Stimulated activated CD4-positive, alpha-beta T cell treated with anti-CD3 and anti-CD28 coated beads, Interleukin-1b, Interleukin-23, amount 100 ng/mL, for 1 hour (primary cell): ENCODE measurements at regions not wholly inside any gene's neighbourhood (a gene's known extent, or its start where the extent isn't known, plus 50 kb on each side); places are given as distances from the start of the nearest gene placed in this dataset.

Source experiments
- DNase-seq, 2 donors: peaks; one replicate each; pipeline ENCODE4 v3.0.0-alpha.2; 2020; ENCODE audit warnings: low read depth in 2 of 2

GRCh38 chr1:55931081-55931940 lies 648.1 kb downstream of the PLPP3 start:
- DNase-seq, result no peak

DNA sequence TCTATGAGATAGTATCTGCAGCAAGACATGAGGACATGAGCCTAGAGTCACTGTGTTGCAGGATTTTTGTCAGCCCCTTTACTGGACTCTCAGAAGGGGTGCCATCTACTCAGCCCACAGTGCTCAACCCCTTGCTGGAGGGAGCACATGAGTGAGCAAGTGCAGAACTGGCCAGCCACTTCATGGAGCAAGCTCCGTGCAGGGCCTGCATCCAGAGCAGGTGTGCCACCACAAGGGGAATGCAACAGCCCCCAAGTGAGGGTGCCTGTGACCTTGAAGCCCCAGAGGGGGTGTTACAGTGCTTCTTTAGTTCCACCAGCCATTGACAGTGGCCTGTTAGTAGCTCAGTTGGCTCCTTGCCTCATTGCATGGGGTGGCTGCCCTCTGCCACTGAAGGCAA lies 649.7 kb downstream of the PLPP3 start:
- DNase-seq, result no peak

- no peak for DNase-seq
These were observed 650.8 kb downstream of the PLPP3 start for GRCh38 chr1:55928576-55928975.

DNA sequence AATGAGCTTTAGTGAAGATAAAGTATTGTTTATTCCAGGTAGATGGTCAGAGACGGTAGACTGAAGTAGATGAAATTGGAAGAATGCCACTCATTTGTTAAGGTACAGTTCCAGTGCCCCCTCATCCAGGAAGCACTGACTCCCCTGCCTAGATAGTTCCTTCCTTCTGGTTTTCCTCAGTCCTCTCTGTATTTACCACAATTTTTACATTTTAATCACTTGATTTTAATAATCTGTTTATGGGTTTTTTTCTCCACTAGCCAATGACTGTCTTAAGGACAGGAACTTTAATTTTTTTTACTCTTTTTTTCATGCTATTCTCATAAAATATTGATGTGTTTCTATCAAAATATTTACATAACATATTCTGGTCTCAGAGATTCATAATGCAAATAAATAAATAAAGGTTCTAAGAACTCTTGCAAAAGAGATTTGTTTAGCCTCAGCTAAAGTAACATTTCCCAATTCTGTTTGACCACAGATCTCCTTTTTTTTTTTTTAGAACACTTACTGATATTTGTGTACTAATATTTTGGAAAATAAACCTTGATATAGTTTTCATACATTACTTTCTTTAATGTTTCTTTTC lies 651.6 kb downstream of the PLPP3 start:
- no peak for DNase-seq

DNA sequence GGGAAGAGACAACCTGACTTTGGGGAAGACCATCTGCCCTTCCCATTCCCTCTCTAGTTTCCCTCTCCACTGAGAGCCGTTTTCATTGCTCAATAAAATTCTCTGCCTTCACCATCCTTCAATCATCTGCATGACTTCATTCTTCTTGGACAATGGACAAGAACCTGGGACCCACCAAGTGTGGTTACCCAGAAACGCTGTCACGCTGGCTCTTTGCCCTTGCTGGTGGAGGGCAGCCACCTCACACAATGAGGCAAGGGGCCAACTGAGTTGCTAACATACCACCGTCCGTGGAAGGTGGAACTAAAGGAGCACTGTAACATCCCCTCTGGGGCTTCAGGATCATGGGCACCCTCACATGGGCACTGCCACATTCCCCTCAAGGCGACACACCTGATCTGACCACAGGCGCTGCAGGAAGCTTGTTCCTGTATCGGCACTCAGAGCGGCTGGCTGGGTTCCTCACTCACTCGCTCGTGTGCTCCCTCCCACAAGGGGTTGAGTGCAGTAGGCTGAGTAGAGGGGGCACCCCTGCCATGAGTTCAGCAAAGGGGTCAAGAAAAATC lies 652.4 kb downstream of the PLPP3 start:
- no peak for DNase-seq

DNA sequence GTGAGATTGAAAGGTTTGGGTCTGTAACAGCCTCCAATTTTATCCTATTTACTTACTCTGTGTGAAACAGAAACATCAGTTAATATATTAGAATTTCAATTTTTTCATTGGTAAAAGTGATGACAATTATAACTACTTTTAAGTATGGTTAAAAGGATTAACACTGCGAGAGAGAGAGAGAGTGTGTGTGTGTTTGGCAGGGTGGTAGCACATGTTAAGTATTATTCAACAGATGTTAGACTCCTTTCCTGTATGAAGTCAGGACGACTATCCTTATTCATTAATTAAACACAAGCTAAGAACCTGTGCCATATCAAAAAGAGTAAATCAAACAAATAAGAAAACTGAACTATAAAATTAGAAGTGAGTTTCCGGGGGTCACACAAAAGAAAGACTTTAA lies 662.5 kb downstream of the PLPP3 start:
- no peak for DNase-seq

DNA sequence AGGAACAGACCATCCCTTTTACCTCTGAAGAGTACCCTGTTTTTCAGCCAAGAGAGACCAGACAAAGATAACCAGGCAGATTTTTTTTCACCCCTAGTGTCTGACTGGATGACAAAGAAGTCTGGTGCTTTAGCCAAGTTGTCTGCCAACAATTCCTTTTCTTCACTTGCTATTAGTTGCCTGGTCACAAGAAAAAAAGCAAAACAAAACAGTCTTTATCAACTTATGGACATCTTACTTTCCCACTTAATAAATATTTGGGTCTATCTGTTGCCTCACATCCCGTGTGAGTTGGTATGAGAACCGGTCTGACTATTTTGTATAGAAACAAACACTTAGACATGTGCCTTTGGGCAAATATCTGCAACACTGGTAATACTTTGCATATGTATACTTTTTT lies 662.9 kb downstream of the PLPP3 start:
- no peak for DNase-seq

- no peak for DNase-seq
These were observed 665.8 kb downstream of the PLPP3 start for GRCh38 chr1:55913565-55913964.

DNA sequence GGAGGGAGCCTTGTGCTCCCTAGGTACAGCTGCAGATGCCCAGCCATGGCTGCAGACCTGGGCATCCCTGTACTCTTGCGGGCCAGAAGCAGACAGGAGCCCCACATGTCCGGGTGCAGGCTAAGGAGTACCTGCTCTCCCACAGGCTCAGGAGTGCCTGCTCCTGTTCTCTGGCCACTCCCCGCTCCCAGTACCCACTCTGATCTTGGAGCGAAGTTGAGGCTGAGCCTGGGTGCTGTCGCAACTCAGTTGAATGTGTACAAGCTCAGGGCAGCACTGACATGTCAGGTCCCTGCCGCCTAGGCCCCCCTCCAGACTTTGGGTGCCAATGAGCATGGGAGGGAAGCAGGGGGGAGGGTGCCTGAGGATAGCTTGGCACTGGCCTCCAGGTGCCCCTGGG lies 666.9 kb downstream of the PLPP3 start:
- no peak for DNase-seq

GRCh38 chr1:55904541-55904940 lies 674.8 kb downstream of the PLPP3 start:
- no peak for DNase-seq

- DNase-seq, result no peak
These were observed 681.2 kb downstream of the PLPP3 start for GRCh38 chr1:55898181-55898580.

DNA sequence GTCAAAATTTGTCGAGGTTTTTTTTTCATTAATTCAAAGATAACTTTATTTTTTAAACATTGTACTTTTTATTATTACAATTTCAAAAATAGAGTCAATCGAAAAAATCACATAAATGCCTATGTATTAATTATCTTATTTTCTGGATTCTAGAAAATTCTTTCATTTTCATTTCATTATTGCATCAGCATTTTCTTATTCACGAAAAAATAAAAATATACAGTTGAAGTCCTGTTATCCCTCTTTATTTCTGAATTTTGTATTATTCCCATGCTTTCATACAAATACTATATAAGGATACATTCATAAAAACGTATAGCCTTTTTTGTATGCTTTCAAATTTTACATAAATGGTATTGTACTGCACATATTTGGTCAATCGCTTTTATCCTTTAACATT lies 681.0 kb upstream of the USP24 start:
- DNase-seq, result no peak

DNA sequence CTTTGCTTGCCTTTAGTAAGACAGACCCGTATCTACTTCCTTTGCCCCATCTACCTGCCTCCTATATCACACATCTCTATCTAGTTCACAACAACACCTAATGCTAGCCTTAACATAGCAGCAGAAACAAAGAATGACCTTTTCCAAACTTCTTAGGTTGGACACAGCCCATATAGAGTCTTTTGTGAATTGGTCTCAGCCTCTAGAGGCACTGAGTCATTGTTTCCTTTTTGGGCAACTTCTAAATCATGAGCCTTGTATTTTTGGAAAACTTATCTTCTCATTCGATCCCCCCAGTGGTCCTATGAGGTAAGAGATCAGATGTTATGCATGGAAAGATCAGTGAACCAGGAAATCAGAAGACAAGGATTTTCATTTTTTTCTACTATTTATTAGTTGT lies 679.4 kb upstream of the USP24 start:
- DNase-seq, result no peak

DNA sequence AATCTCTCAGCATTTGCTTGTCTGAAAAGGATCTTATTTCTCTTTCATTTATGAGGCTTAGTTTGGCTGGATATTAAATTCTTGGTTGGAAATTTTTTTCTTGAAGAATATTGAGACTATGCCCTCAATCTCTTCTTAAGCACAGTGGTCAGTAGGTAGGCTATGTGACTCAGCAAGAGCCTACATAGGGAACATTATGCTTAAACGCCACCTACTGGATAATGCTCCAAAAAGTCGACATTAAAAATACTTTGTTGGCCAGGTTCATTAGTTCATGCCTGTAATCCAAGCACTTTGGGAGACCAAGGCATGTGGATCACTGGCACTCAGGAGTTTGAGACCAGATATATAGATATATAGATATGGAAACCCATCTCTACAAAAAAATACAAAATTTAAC lies 678.0 kb upstream of the USP24 start:
- no peak for DNase-seq

DNA sequence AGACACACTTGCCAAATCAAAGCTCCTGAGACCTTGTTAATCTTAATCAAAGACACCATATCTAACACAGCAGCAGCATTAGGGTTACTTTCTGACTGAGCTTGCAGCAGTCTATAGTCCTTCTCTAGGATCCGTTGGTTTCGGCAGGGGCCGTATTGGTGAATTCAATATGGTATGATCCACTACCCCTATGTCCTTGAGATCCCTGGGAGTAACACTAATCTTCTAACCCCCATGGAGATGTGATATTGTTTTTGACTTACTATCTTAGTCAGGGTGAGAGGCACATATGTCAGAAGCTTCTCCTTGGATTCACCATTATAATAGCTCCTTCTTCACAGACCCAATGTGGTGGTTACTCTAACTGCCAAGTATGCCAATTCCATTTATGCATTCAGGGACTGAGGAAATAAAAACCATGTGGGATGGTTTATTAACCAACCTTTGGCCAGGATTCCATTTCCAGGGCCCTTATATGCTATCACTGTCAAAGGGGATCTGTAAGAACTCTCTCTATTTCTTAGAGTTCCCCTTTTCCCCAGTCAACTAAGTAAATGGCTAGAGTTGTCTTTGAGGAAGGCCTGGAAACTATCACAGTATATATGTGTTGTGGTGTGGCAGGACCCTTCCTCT lies 673.6 kb upstream of the USP24 start:
- no peak for DNase-seq

DNA sequence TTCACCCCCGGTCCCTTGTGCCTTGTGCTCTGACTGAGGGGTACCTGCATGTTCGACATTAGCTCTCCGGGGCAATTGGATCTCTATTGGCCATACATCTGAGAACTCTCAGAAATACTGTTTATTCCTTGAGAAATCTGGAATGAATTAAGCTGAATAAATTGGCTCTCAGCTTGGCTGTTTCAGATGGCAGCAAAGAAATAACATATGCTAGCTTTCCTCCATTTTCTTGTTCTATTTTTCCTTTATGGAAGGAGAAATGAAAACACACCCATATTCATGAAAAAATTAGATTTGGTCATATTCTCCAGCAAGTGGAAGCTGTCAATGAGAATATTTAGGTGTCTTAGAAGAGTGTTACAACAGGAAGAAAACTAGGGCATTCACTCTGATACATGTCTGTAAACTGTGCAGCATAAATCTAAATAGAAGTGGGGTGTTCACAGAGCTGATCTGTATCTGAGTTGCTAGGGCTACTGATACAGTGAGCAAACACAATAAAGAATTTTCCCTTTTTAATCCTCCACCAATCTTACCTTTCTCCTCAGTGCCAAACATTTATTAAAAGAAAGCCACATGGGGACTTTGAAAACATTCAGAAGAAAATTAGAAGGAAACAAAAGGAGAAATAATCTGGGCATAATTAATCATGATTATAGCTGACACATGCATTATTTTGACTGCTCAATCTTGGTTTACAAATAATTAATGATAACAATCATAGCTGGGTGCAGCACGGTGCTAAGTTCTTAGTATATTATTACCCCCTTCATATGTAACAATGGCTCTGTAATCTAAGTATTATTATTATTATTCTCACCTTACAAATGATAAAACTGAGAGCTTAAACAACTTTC lies 671.9 kb upstream of the USP24 start:
- DNase-seq, result no peak

DNA sequence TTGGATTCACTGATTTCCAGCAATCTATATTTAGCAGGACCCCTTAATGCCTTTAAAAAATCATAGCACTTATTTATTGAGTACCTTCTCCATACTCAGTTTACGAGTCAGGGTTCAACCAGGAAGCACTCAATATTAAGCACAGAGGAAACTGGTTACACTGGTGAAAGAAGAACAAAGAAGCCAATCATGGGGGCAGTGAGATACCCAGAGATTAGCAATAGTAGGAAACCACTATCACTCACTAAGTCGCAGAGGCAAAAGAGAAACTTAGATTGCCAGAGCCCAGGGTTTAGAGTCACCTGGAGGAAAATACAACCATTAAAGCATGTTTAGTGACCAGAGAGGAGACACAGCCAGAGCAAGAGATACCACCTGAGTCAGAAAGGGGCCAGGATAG lies 670.5 kb upstream of the USP24 start:
- DNase-seq, result no peak

DNA sequence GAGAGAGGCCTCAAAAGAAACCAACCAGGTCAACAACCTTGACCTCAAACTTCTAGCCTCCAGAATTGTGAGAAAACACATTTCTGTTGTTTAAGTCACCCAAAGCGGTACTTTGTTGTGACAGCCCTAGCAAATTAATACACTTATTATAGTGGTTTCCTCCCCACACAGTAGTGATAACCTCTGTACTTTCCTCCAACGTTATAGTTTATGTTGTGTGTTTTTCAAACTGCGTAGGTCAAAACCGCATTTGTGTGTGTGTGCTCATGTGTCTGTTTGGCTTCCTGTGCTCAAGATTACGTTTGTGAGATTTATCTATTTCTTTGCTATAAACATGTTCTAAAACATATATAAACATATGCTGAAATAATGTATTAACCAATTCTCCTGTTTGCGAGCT lies 667.8 kb upstream of the USP24 start:
- no peak for DNase-seq

GRCh38 chr1:55879346-55879745 lies 664.2 kb upstream of the USP24 start:
- no peak for DNase-seq

DNA sequence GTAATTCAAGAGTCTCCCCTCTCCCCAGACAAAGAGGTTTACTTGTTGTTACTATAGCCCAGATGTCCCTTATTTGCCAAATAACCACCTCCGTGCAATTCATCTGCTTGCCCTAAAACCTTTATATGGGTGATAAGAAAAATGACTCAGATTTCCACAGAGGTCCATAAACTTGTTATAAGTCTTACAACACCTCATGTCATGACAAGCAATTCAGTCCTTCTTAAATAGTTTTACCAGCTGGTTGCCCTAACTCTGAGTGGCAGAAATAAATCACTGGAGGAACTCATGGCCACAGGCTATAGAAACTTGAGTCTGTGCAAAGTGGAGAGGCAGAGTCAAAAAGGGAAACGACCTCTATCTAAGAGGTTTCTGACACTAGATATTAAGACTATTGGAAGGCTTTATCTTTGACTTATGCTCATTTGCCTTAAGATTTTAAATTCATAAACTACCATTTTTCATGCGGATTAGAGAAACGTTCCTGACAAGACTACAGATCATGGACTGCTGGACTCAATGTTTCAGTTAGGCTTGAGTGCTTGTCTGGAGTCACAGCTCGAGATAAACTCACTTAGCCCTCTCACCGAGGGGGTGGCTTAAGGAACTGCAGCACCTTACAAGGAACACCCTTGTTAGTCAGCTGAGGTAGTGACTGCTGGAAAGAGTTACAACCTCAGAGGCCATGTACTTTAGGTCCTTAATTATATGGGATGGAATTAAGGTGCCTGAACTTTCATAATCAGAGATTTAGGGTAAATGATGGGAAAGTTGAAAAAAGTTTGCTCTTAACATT lies 662.5 kb upstream of the USP24 start:
- no peak for DNase-seq
